Gastroesophageal sphincter (tissue), 3 donors: ENCODE measurements at regions not wholly inside any gene's neighbourhood (a gene's known extent, or its start where the extent isn't known, plus 50 kb on each side); places are given as distances from the start of the nearest gene placed in this dataset.

Experiments used
- CTCF ChIP-seq, 4 experiments: fragments of 200-600 bp in 2 of 4; fragments of 450-650 bp in 2 of 4; sonication (generic) in 1 of 4; IDR thresholded peaks; one replicate each; pipeline ENCODE4 v1.5.1; 2017 to 2019; ENCODE audit warnings: antibody characterized with exemption in 4 of 4, mild to moderate bottlenecking in 2 of 4, moderate library complexity in 2 of 4
- POLR2AphosphoS5 ChIP-seq: sonication (generic); formaldehyde crosslinking; IDR thresholded peaks from one replicate; pipeline ENCODE4 v1.6.1; 2017; ENCODE audit warnings: antibody characterized with exemption

- TF ChIP-seq POLR2AphosphoS5: no peak
- TF ChIP-seq CTCF (IDR thresholded peaks at IDR 0.05): no peak
Measured at GRCh38 chr1:118617916-118618315, 370.2 kb downstream of the TBX15 start.
